Esophagus squamous epithelium (tissue), 4 donors: ENCODE measurements at regions not wholly inside any gene's neighbourhood (a gene's known extent, or its start where the extent isn't known, plus 50 kb on each side); places are given as distances from the start of the nearest gene placed in this dataset.

Source experiments
- POLR2A ChIP-seq, 4 donors: fragments of 450-650 bp; IDR thresholded peaks; one replicate each; pipeline ENCODE4 v1.6.1; 2017; ENCODE audit warnings: antibody characterized with exemption in 4 of 4, mild to moderate bottlenecking in 4 of 4, moderate library complexity in 3 of 4
- TF ChIP-seq, protein P1 (sequence below), 6 experiments: fragments of 450-650 bp in 4 of 6; fragments of 200-600 bp in 2 of 6; sonication (generic) in 2 of 6; IDR thresholded peaks; one replicate each; pipeline ENCODE4 v1.5.1; 2016 to 2019; ENCODE audit warnings: antibody characterized with exemption in 6 of 6, mild to moderate bottlenecking in 4 of 6, moderate library complexity in 4 of 6

DNA sequence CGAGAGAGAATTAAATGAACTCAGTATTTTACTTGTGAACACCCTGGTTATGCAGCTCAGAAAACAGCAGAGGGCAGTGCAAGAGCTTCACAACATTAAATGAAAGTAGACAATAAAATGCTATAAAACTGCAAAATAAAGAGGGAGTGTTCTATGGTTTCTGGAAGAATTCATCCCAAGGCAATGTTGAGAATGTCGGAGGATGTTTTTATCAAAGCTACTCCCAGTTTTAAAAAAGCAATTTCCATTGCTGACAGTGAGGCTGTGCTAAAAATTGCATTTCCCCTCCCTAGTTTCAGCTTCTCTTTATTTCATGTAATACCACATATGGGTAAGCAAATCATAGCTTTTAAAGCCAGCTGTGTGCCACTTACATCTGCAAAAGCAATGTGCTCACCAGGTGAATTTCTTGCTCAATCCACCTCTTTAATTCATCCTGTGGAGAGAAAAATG is 296.8 kb downstream of the RAB38 start:
- TF ChIP-seq, protein P1, sequence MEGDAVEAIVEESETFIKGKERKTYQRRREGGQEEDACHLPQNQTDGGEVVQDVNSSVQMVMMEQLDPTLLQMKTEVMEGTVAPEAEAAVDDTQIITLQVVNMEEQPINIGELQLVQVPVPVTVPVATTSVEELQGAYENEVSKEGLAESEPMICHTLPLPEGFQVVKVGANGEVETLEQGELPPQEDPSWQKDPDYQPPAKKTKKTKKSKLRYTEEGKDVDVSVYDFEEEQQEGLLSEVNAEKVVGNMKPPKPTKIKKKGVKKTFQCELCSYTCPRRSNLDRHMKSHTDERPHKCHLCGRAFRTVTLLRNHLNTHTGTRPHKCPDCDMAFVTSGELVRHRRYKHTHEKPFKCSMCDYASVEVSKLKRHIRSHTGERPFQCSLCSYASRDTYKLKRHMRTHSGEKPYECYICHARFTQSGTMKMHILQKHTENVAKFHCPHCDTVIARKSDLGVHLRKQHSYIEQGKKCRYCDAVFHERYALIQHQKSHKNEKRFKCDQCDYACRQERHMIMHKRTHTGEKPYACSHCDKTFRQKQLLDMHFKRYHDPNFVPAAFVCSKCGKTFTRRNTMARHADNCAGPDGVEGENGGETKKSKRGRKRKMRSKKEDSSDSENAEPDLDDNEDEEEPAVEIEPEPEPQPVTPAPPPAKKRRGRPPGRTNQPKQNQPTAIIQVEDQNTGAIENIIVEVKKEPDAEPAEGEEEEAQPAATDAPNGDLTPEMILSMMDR (IDR thresholded peaks at IDR 0.05), result peak in 2 of 6 experiments; percentile 16 to 53
- TF ChIP-seq POLR2A (IDR thresholded peaks at IDR 0.05), result no peak
